ENCODE measurements at regions not wholly inside any gene's neighbourhood (a gene's known extent, or its start where the extent isn't known, plus 50 kb on each side); places are given as distances from the start of the nearest gene placed in this dataset.

DNA sequence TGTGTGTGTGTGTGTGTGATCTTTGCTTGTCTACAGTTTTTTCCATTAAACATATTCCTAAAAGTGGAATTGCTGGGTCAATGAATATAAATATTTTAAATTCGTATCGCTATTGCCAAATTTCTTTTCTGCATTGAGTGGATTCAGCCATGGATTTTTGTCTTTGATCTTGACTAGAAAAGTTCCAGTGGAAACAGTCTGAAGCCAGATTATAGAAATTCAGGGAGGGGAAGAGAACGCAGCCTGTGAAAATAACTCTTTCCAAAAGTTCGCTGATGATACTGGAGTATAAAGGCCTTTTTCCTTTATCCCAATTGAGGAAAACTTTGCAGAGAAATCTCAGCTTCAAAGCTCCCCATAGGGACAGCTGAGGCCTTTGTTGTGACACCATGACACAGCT lies 292.3 kb upstream of the CD180 start:
- Histone ChIP-seq H3K9me2 (replicated peaks; ENCODE audit: insufficient read depth, low read length) (no peaks in the 10 kb centered on the region), H3K36me3 (ENCODE audit: insufficient read depth, low read length) (no peaks in the 10 kb centered on the region), H3K9ac (ENCODE audit: low read length) (no peak overlapping the region)

DNA sequence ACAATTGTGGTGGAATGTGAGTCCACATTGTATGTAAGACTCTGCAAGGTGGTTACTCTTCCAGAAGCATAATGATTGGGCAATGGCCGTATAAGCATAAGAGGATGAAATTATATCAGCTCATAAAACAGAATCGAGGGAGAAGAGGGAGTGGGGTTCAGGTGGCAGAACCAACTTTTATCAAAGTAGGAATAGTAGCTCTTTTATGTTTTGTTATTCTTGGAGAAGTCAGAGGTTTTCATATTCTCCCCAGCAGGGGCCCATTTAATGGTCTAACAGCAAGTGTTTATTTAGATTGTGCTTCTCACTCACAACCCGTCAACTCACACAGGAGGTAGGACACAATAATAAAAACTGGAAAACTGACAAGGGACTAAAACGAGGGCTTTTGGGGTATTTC lies 291.3 kb upstream of the CD180 start:
- no peak overlapping the region for H2AFZ ChIP-seq (ENCODE audit: low read length)
- no peaks in the 10 kb centered on the region for H3K9me2 ChIP-seq (replicated peaks; ENCODE audit: insufficient read depth, low read length)
- H3K36me3 ChIP-seq (ENCODE audit: insufficient read depth, low read length): no peaks in the 10 kb centered on the region

More for the DNA sequence above, 292.3 kb upstream of the CD180 start:
- no peaks in the 10 kb centered on the region for H3K79me2 ChIP-seq (ENCODE audit: low read length)
- H3K4me1 ChIP-seq (ENCODE audit: low read length): no peaks in the 10 kb centered on the region
- no peak overlapping the region for H3K27ac ChIP-seq (ENCODE audit: low read length)
- H3K4me2 ChIP-seq (ENCODE audit: low read depth, low read length, poor library complexity, severe bottlenecking): no peak overlapping the region
- no peak overlapping the region for H2AFZ ChIP-seq (ENCODE audit: low read length)
- H4K20me1 ChIP-seq (ENCODE audit: insufficient read depth, low read depth, low read length): no peaks in the 10 kb centered on the region
- no peak overlapping the region for H3K4me3 ChIP-seq (ENCODE audit: low read length)
- H3K9me3 ChIP-seq (ENCODE audit: low read length): no peaks in the 10 kb centered on the region
- H3K27me3 ChIP-seq (ENCODE audit: low read length): no peaks in the 10 kb centered on the region
- DNase-seq: no peak

DNA sequence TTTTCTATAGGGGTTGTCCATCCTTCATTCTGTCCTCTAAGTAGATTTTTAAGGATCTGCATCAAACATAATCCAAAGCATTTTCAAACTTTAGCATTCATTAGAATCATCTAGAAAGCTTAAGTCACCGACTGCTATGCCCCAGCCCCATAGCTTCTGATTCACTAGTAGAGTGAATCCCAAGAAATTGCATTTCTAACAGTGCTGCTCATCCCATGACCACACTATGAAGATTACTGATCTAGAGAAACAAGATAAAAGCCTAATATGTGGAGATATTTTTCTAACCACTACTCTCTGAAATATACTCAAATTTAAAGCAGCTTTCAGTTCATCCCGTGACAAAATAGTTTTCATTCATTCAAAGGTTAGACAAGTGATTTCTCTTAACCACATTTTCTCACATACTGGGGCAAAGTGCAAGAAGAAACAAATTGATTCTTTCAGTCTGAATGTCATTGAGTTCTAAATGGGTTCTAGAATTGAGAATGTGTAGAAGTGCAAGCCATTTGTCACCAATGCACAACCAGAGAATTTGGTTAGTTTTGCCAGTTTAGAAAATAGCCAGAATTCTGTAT lies 286.9 kb upstream of the CD180 start:
- H3K27ac ChIP-seq (ENCODE audit: low read length): no peak overlapping the region
- no peaks in the 10 kb centered on the region for H3K79me2 ChIP-seq (ENCODE audit: low read length)
- H2AFZ ChIP-seq (ENCODE audit: low read length): no peak overlapping the region
- DNase-seq: no peak
- H3K36me3 ChIP-seq (ENCODE audit: insufficient read depth, low read length): no peaks in the 10 kb centered on the region
- H3K4me3 ChIP-seq (ENCODE audit: low read length): no peak overlapping the region
- H3K9ac ChIP-seq (ENCODE audit: low read length): no peak overlapping the region
- H3K4me2 ChIP-seq (ENCODE audit: low read depth, low read length, poor library complexity, severe bottlenecking): no peak overlapping the region
- H3K9me2 ChIP-seq (replicated peaks; ENCODE audit: insufficient read depth, low read length): no peaks in the 10 kb centered on the region
- no peaks in the 10 kb centered on the region for H3K4me1 ChIP-seq (ENCODE audit: low read length)
- H3K9me3 ChIP-seq (ENCODE audit: low read length): no peaks in the 10 kb centered on the region
- H3K27me3 ChIP-seq (ENCODE audit: low read length): no peaks in the 10 kb centered on the region
- H4K20me1 ChIP-seq (ENCODE audit: insufficient read depth, low read depth, low read length): no peaks in the 10 kb centered on the region

More for the DNA sequence above, 291.3 kb upstream of the CD180 start:
- no peaks in the 10 kb centered on the region for H3K4me1 ChIP-seq (ENCODE audit: low read length)
- H3K27me3 ChIP-seq (ENCODE audit: low read length): no peaks in the 10 kb centered on the region
- no peak for DNase-seq
- H3K79me2 ChIP-seq (ENCODE audit: low read length): no peaks in the 10 kb centered on the region
- no peaks in the 10 kb centered on the region for H4K20me1 ChIP-seq (ENCODE audit: insufficient read depth, low read depth, low read length)
- H3K4me2 ChIP-seq (ENCODE audit: low read depth, low read length, poor library complexity, severe bottlenecking): no peak overlapping the region
- no peak overlapping the region for H3K9ac ChIP-seq (ENCODE audit: low read length)
- no peak overlapping the region for H3K4me3 ChIP-seq (ENCODE audit: low read length)
- H3K9me3 ChIP-seq (ENCODE audit: low read length): no peaks in the 10 kb centered on the region
- no peak overlapping the region for H3K27ac ChIP-seq (ENCODE audit: low read length)

DNA sequence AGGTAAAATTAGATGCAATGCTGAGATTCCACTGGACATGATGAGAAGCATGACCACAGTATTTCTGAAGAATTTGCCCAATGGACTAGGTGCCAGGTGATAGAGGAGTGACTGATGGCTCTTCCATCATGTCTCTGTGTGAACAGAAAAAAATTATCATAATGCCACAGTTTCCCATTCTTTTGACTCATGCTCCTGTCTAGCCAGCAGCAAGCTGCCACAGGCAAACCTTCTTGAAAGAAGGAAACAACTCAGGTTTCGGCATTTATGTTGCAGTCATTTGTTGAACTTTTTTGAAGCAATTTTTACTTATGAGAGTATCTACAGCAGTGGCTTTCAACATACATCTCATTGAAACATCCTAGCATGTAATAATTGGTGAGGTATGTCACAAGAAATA lies 284.8 kb upstream of the CD180 start:
- Histone ChIP-seq H3K9me2 (replicated peaks; ENCODE audit: insufficient read depth, low read length) (no peaks in the 10 kb centered on the region), H3K36me3 (ENCODE audit: insufficient read depth, low read length) (no peaks in the 10 kb centered on the region), H3K27ac (ENCODE audit: low read length) (no peak overlapping the region), H3K4me1 (ENCODE audit: low read length) (no peaks in the 10 kb centered on the region), H4K20me1 (ENCODE audit: insufficient read depth, low read depth, low read length) (no peaks in the 10 kb centered on the region), H3K9ac (ENCODE audit: low read length) (no peak overlapping the region), H3K27me3 (ENCODE audit: low read length) (no peaks in the 10 kb centered on the region), H3K4me2 (ENCODE audit: low read depth, low read length, poor library complexity, severe bottlenecking) (no peak overlapping the region), H3K4me3 (ENCODE audit: low read length) (no peak overlapping the region), H3K9me3 (ENCODE audit: low read length) (no peaks in the 10 kb centered on the region), H2AFZ (ENCODE audit: low read length) (no peak overlapping the region), H3K79me2 (ENCODE audit: low read length) (no peaks in the 10 kb centered on the region)
- DNase-seq: no peak

DNA sequence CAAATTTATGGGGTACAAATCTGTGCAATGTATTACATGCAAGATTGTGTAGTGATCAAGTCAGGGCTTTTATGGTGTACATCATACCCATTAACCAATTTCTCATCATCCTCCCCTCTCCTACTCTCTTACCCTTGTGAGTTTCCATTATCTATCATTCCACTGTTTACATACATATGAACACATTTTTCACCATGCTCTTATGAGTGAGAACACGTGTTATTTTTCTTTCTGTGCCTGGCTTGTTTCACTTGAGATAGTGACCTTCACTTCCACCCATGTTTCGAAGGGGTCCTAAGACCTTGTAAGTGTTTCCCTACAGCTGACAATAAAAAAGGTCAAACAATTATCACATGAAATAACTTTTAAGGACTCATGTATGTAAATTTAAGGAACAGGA lies 281.7 kb upstream of the CD180 start:
- H3K9me2 ChIP-seq (replicated peaks; ENCODE audit: insufficient read depth, low read length): no peaks in the 10 kb centered on the region

DNA sequence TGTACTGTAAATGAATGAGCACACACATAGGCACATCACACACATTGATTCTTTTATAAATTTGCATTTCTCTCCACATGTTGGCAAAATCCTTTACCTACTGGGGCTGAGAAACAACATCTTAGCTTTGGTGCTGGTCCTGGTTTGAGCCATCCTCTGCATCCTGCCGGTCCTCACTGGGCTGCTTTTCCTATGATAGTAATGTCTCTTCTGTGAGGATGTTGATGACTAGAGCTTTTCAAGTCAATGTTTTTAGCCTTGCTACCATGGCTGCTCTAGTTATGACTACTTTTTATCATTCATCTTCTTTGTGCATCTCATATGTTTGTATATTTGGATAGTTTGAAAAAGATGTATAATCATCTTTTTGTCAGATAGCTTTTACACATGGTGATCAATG lies 280.4 kb upstream of the CD180 start:
- no peak overlapping the region for H3K9ac ChIP-seq (ENCODE audit: low read length)
- no peak overlapping the region for H3K27ac ChIP-seq (ENCODE audit: low read length)
- H3K36me3 ChIP-seq (ENCODE audit: insufficient read depth, low read length): no peaks in the 10 kb centered on the region
- H3K79me2 ChIP-seq (ENCODE audit: low read length): no peaks in the 10 kb centered on the region
- H3K9me2 ChIP-seq (replicated peaks; ENCODE audit: insufficient read depth, low read length): no peaks in the 10 kb centered on the region
- H2AFZ ChIP-seq (ENCODE audit: low read length): no peak overlapping the region
- no peaks in the 10 kb centered on the region for H3K9me3 ChIP-seq (ENCODE audit: low read length)
- no peaks in the 10 kb centered on the region; the same call in 1 of the 2 replicates for H3K27me3 ChIP-seq (ENCODE audit: low read length)
- DNase-seq: no peak
- no peaks in the 10 kb centered on the region for H4K20me1 ChIP-seq (ENCODE audit: insufficient read depth, low read depth, low read length)
- H3K4me2 ChIP-seq (ENCODE audit: low read depth, low read length, poor library complexity, severe bottlenecking): no peak overlapping the region
- no peak overlapping the region for H3K4me3 ChIP-seq (ENCODE audit: low read length)
- H3K4me1 ChIP-seq (ENCODE audit: low read length): no peaks in the 10 kb centered on the region

More for the DNA sequence above, 281.7 kb upstream of the CD180 start:
- H3K9ac ChIP-seq (ENCODE audit: low read length): no peak overlapping the region
- H3K27me3 ChIP-seq (ENCODE audit: low read length): no peaks in the 10 kb centered on the region; the same call in 1 of the 2 replicates
- H3K36me3 ChIP-seq (ENCODE audit: insufficient read depth, low read length): no peaks in the 10 kb centered on the region
- H2AFZ ChIP-seq (ENCODE audit: low read length): no peak overlapping the region
- H3K4me2 ChIP-seq (ENCODE audit: low read depth, low read length, poor library complexity, severe bottlenecking): no peak overlapping the region
- no peak overlapping the region for H3K27ac ChIP-seq (ENCODE audit: low read length)
- H3K79me2 ChIP-seq (ENCODE audit: low read length): no peaks in the 10 kb centered on the region
- H4K20me1 ChIP-seq (ENCODE audit: insufficient read depth, low read depth, low read length): no peaks in the 10 kb centered on the region
- H3K4me1 ChIP-seq (ENCODE audit: low read length): no peaks in the 10 kb centered on the region
- H3K4me3 ChIP-seq (ENCODE audit: low read length): no peak overlapping the region
- no peak for DNase-seq
- H3K9me3 ChIP-seq (ENCODE audit: low read length): no peaks in the 10 kb centered on the region

DNA sequence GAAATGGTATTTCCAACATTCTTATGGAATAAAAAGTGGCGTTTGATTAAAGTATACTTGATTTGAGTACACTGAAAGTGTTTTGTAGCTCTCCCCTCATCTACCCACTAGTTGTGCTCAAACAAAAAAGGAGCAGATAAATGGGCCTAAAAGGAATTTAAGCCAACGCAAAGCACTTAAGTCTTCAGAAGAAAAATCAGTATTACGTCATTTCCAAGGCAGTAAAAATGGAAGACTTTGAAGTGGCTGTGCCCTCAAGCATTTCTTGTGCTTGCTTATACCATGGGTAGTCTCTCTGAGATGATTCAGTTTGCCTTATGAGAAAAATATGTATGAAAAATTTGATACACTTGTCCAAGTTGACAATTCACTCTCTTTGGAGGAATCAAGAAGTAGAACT lies 279.9 kb upstream of the CD180 start:
- H3K9me2 ChIP-seq (replicated peaks; ENCODE audit: insufficient read depth, low read length): no peaks in the 10 kb centered on the region
- no peak overlapping the region for H3K27ac ChIP-seq (ENCODE audit: low read length)
- H3K4me2 ChIP-seq (ENCODE audit: low read depth, low read length, poor library complexity, severe bottlenecking): no peak overlapping the region
- no peaks in the 10 kb centered on the region for H3K4me1 ChIP-seq (ENCODE audit: low read length)
- no peak overlapping the region for H3K9ac ChIP-seq (ENCODE audit: low read length)
- H3K36me3 ChIP-seq (ENCODE audit: insufficient read depth, low read length): no peaks in the 10 kb centered on the region
- H4K20me1 ChIP-seq (ENCODE audit: insufficient read depth, low read depth, low read length): no peaks in the 10 kb centered on the region
- H3K79me2 ChIP-seq (ENCODE audit: low read length): no peaks in the 10 kb centered on the region
- no peak for DNase-seq
- H2AFZ ChIP-seq (ENCODE audit: low read length): no peak overlapping the region
- H3K27me3 ChIP-seq (ENCODE audit: low read length): no peaks in the 10 kb centered on the region; the same call in 1 of the 2 replicates
- no peaks in the 10 kb centered on the region for H3K9me3 ChIP-seq (ENCODE audit: low read length)
- H3K4me3 ChIP-seq (ENCODE audit: low read length): no peak overlapping the region

DNA sequence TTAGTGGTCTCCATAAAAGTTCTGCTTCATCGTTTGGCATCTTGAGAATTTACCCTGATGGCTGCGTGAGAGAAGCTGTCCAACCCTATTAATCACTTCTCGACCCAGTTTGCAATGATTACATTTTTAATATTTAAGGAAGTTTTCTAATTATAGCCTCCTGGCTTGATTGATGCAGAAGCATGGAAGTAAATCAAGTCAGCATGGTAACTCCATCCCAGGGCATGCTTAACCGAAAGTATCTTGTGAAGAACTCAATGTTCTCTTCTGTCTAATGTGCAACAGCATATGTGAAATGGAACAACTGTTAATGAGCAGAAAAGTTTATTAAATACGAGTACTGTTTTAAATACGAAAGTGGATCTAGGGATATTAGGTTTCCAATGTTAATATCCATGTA lies 278.9 kb upstream of the CD180 start:
- Histone ChIP-seq H3K4me1 (ENCODE audit: low read length) (no peaks in the 10 kb centered on the region), H3K4me3 (ENCODE audit: low read length) (no peak overlapping the region), H3K4me2 (ENCODE audit: low read depth, low read length, poor library complexity, severe bottlenecking) (no peak overlapping the region), H3K27me3 (ENCODE audit: low read length) (no peaks in the 10 kb centered on the region; the same call in 1 of the 2 replicates), H3K36me3 (ENCODE audit: insufficient read depth, low read length) (no peaks in the 10 kb centered on the region), H2AFZ (ENCODE audit: low read length) (no peak overlapping the region), H3K9me3 (ENCODE audit: low read length) (no peaks in the 10 kb centered on the region), H3K9ac (ENCODE audit: low read length) (no peak overlapping the region), H3K9me2 (replicated peaks; ENCODE audit: insufficient read depth, low read length) (no peaks in the 10 kb centered on the region), H3K79me2 (ENCODE audit: low read length) (no peaks in the 10 kb centered on the region), H3K27ac (ENCODE audit: low read length) (no peak overlapping the region), H4K20me1 (ENCODE audit: insufficient read depth, low read depth, low read length) (no peaks in the 10 kb centered on the region)
- DNase-seq: no peak
